NCI-H1694 treated with DMSO at 0.1 percent for 48 hours (cell line): ENCODE measurements at regions not wholly inside any gene's neighbourhood (a gene's known extent, or its start where the extent isn't known, plus 50 kb on each side); places are given as distances from the start of the nearest gene placed in this dataset.

Experiments used
- DNase-seq: peaks from one replicate; lab custom pipeline; 2025; lab: John Stamatoyannopoulos, UW

GRCh38 chr13:106036870-106037269 is 498.6 kb downstream of the EFNB2 start:
- DNase-seq, result no peak

DNA sequence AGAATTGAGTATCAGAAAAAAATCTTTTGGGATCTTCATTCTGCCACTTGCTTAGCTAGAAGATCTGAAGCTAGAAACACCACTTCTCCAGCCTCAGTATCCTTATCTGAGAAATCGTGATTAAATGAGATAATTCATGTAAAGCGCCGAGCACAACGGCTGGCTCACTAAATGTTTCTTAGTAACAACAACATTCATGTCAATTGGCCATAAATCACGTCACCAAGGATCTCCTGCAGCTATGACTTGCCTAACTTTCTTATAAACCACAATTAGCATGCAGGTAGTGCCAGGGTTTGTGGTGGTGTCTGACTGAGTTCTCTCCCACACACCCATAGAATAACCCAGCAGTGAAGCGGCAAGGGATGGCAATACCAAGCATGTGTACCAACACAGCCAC is 501.3 kb downstream of the EFNB2 start:
- no peak for DNase-seq

DNA sequence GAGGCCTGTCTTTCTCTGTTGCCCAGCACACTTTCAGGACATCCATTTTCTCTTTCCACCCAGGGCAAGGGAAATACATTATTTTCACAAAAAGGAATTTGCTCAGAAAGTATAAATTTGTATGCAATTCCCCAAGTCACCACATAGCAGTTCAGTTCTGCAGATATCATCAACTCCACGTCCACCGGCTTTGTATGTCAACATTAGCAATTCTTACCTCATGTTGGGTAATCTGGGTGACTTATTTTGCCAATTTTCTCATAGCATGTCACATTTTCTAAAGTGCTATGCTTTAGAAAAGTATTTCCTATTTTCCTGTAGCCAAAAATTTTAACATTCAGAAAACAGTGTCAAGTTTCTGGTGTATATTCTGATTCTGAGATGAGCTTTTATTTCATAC is 501.8 kb downstream of the EFNB2 start:
- no peak for DNase-seq

GRCh38 chr13:106032441-106032840 is 503.0 kb downstream of the EFNB2 start:
- DNase-seq, result no peak

GRCh38 chr13:106029676-106030290 is 505.7 kb downstream of the EFNB2 start:
- peak; percentile 86 for DNase-seq

DNA sequence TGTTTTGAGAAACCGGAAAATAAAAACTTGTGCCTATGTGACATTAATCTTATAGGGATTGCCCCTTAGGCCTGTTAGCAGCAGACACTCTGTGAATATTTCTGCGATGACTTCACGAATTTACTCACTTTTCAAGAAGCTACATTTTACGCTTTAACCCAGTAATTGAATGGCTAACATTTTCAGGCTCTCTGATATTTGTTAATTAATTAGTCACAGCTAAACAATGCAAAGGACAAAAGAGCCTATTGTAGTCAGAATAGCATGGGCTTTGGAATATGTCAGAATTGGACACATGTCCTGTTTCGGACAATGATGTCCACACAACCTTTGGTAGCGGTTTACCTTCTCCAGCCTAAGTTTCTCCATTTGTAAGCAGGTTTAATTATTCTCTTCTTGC is 506.6 kb downstream of the EFNB2 start:
- no peak for DNase-seq

DNA sequence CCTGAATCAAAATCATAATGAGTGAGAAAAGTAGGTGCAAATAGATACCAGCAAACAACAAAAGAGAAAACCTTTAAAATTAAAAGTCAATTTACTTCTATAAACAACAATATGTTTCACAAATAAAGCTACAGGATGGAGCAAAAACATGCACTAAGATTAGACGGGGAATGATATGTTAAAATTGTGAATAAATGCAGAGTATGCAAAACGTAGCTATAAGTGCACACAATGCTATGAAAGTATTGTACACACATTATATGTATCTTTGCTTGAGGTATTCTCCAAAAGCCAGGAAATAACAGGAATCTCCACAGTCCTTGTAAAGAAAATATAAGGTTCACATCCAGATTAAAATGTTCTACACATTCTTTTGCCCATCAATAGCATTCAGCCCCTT is 523.9 kb downstream of the EFNB2 start:
- DNase-seq, result no peak

DNA sequence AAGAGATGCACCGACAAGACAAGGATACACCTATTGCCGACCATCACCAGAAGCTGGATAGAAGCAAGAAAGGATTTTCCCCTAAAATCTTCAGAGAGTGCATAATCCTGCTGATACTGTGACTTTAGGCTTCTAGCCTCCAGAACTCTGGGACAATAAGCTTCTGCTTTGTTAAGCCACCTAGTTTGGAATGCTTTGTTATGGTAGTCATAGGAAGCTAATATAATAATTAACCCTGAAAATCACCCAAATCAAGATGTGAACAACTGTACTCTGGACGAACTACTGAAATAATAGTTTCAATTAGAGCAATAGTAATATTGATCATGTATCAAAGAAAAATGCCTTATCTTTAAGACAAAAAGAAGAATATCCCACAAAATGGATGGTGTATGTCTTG is 524.6 kb downstream of the EFNB2 start:
- DNase-seq, result no peak

DNA sequence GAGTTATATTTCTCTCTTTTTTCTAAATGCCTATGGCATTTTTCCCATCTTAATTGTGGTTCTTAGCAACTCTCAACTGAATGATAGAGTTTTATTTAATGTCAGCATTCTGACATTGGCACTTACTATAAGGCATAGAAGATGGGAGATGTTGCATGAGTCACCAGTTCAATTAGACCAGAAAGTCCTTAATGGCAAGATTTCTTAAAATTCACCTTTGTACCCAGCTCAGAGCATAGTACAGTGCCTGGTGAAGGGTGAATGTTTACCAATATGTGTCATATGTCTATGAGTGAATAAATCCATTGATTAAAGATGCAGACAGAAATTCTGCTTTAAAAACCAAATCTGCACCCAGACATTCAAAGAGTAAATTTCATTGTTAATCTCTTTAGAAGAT is 526.9 kb downstream of the EFNB2 start:
- DNase-seq, result no peak

GRCh38 chr13:106007156-106007555 is 528.3 kb downstream of the EFNB2 start:
- no peak for DNase-seq

DNA sequence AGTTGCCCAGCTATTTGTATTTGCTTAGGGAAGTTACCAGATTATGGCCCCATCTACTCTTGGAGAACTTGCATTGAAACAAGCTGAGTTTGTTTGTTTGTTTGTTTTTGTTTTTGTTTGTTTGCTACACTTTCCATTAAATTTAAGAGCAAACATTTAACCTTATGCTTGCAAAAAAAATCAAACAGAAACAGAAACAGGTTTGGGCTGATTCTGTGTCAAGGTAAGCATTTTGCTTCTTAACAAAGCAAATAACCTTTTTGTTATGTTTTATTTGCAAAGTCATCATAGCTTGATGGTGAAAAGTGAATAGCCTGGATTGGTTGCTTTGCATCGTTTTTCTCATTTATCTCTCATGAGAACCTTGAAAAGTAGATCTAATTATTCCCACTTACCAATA is 531.8 kb downstream of the EFNB2 start:
- no peak for DNase-seq

GRCh38 chr13:106001443-106001842 is 534.0 kb downstream of the EFNB2 start:
- DNase-seq, result no peak

DNA sequence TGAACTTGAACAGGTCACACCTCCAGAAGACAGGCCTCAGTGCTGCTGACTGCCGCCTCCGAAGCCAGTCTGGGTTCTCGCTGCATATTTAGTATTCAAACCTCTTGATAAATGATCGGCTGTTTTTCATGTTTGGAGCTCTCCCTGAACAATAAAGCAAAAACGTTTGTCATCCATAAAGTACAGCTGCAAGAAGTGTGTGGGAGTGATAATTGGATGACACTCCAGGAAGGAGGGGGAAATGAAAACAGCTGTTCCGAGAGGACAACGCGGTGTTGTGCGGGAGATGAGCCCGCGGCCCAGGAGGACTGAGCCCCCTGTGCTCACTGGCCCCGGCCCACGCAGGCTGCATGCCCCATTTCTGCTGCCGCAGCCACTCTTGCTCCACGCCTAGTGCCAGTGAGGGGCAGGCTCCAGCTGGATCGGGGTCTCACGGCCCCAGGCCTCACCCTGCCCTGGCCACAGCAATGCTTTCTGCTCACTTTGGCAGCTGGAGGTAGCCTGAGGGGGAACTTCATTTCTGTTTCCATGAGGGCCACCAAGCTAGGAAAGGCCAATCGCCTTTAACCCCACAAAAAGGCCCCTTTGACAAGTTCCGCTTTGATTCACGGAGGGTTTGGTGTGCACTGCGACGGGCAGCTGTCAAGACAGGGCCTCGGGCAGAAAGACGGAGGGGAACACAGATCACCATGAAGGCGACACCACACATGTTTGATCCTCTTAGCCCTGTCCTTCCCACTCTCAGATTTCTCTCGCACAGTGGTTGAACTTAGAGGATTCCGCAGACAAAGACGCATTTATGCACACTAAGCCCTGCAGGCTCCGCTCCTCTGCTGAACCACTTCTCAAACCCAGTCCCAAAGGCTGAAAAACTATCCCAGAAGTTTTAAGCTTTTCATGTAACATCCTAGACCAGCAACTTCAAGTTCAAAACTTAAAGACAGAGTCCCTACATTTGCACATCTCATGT is 537.6 kb downstream of the EFNB2 start:
- DNase-seq, result no peak

DNA sequence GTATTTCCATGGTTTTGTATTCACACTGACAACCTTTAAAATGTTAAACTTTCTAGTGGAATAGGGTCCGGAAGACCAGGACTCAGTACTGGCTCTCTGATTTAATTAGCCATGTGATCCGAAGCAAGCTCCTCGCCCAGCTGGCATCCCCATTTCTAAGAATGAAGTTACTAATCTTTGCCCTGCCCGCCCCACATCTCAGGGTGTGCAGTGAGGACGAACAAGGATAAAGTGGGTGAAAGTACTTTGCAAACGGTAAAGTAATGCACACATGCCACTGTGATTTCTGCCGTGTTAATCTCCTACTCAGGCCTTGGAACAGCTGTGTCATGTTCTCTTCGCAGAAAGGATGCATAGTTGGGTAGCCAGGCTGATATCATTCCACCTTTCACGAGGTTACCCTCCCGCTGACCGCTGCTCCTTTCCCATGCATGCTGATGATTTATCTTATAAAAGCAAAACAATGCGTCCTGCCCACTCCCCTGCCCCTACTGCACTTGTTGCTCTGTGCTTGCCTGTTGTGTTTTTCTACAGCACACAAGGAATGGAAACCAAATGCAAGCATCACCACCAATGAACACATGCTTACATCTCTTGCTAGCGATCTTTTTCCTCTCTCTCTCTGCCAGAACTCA is 539.0 kb downstream of the EFNB2 start:
- DNase-seq, result no peak

GRCh38 chr13:105994340-105994739 is 541.1 kb downstream of the EFNB2 start:
- no peak for DNase-seq

DNA sequence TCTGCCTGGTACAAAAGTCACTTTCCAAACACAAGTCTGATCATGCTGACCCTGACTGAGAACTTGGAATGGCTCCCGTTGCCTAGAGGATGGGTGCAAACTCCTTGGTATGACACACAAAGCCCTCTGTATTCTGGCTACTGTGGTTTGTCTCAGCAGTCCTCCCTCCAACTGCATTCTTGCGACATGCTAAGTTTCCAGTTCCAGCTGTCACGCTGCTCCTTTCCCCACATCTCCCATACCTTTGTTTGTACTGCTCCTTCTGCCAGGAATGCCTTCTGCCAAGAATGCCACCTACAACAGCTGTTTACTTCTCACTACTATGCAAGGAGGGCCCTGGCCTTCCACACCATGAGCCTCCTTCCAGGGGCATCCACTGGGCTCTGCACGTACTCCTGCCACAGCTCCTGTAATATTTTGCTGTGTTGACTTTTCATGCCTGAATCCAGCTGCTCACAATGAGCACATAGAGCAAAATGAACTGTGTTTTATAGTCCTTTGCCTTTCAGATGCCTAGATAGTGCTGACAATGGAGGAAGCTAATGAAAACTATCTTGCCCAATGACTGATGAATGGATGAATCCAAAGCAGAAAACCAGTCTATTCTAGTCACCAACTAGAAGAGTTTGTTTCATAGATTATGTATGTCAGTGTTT is 543.7 kb downstream of the EFNB2 start:
- DNase-seq, result peak; percentile 80

- DNase-seq, result no peak
Measured at GRCh38 chr13:105991131-105991530, 544.3 kb downstream of the EFNB2 start.

GRCh38 chr13:105990256-105990958 is 545.1 kb downstream of the EFNB2 start:
- peak; percentile 95 for DNase-seq

DNA sequence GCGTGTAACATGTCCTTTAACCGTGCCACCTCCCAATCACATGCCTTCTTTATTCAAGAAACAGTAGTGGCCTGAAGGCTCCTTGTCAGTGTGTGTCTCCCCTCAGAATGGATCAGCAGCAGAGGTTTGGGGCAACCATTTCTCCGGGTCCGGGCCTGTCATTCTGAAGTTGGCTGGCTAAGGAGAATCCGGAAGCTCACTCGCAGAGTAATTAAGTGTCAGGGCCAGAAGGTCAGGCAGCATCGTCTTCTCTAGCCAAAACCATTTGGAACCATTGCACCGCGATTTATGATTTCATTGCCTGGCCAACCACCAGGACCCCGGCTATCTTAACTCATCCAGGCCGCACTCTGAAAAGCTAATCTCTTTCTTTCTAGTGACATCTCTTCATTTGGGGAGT is 550.8 kb downstream of the EFNB2 start:
- DNase-seq, result no peak

DNA sequence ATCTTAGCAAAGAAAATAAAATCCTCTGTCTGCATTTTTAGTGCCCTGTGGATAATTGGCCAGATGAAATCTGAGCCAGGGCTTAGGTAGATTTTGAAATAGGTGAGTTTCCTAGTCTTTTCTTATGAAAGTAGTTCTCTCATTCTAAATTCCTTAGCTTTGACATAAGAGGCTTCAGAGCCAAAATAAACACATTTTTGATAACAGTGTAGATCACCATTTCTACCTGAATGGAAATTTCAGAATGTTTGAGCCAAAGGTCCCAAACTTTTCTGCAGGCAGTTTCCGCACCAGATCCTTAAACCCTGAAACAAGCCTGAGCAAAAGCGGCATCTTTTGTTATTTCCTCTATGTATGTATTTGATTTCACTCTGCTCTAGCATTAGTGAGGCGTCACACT is 551.2 kb downstream of the EFNB2 start:
- DNase-seq, result no peak

- no peak for DNase-seq
Measured at GRCh38 chr13:105982219-105982930, 553.1 kb downstream of the EFNB2 start.
